ENCODE measurements at regions not wholly inside any gene's neighbourhood (a gene's known extent, or its start where the extent isn't known, plus 50 kb on each side); places are given as distances from the start of the nearest gene placed in this dataset.

DNA sequence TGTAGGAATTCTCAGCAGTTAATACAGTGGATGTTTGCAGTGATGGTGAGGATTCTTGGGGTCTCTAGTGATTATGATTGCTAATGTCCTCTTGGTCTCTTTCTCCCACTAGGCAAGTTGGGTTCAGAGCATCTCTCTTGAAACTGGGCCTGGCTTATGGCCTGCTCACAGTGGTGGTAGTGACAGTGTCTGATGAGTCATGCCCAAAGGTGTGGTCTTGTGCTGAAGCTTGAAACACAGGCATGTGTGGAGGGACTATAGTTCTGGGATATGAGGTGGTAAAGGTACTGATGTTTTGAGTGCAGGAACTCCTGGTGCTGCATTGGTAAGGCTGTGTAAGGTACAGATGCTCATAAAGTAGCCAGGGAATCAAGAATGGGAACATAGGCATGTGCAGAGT lies 231.1 kb downstream of the FAM170A start:
- TF ChIP-seq CTCF (IDR thresholded peaks at IDR 0.05; ENCODE audit: insufficient read depth, low read depth, low read length) (no peak), EZH2 (IDR thresholded peaks at IDR 0.05; ENCODE audit: insufficient read depth, low read length) (no peak)
